OCI-LY3 (cell line): ENCODE measurements at regions not wholly inside any gene's neighbourhood (a gene's known extent, or its start where the extent isn't known, plus 50 kb on each side); places are given as distances from the start of the nearest gene placed in this dataset.

Source experiments
- CTCF ChIP-seq: fragments of 200-600, 300-600 bp; sonication (generic); IDR thresholded peaks from 2 replicates; pipeline ENCODE4 v1.5.1; 2014; ENCODE audit warnings: antibody characterized with exemption, low read length, low read depth
- EZH2phosphoT487 ChIP-seq: fragments of 200-600 bp; shearing (Covaris generic); IDR thresholded peaks from 2 replicates; pipeline ENCODE4 v1.6.1; 2018; ENCODE audit warnings: antibody characterized with exemption, mixed run types, low read depth

- TF ChIP-seq CTCF (no peak), EZH2phosphoT487 (no peak)
Observed at GRCh38 chr10:109127363-109127762, 795.9 kb downstream of the XPNPEP1 start.
